ENCODE measurements at regions not wholly inside any gene's neighbourhood (a gene's known extent, or its start where the extent isn't known, plus 50 kb on each side); places are given as distances from the start of the nearest gene placed in this dataset.

- DNase-seq (ENCODE audit: low spot score) = no peak
- Mint-ChIP-seq H3K9me3 (no peaks in the 10 kb centered on the region), H3K27me3 (ENCODE audit: low read depth) (peaks cover 8% of the 10 kb centered on the region), H3K36me3 (ENCODE audit: low read depth) (no peaks in the 10 kb centered on the region), H3K4me3 (no peak overlapping the region), H3K4me1 (ENCODE audit: low read depth) (no peaks in the 10 kb centered on the region), H3K27ac (no peak overlapping the region)
These were observed 82.2 kb upstream of the APC start for GRCh38 chr5:112655513-112655912.

GRCh38 chr5:112656451-112656850 is 81.2 kb upstream of the APC start:
- no peak overlapping the region for H3K27ac Mint-ChIP-seq
- no peaks in the 10 kb centered on the region for H3K36me3 Mint-ChIP-seq (ENCODE audit: low read depth)
- no peak for DNase-seq (ENCODE audit: low spot score)
- H3K4me1 Mint-ChIP-seq (ENCODE audit: low read depth) = no peaks in the 10 kb centered on the region
- H3K27me3 Mint-ChIP-seq (ENCODE audit: low read depth) = peaks cover 16% of the 10 kb centered on the region
- no peaks in the 10 kb centered on the region for H3K9me3 Mint-ChIP-seq
- H3K4me3 Mint-ChIP-seq = no peak overlapping the region

GRCh38 chr5:112657804-112658203 is 79.9 kb upstream of the APC start:
- Mint-ChIP-seq H3K4me3 (no peak overlapping the region), H3K4me1 (ENCODE audit: low read depth) (no peaks in the 10 kb centered on the region), H3K9me3 (no peaks in the 10 kb centered on the region), H3K27ac (no peak overlapping the region), H3K27me3 (ENCODE audit: low read depth) (peaks cover 19% of the 10 kb centered on the region), H3K36me3 (ENCODE audit: low read depth) (no peaks in the 10 kb centered on the region)
- no peak for DNase-seq (ENCODE audit: low spot score)

GRCh38 chr5:112660359-112660758 is 77.3 kb upstream of the APC start:
- H3K27me3 Mint-ChIP-seq (ENCODE audit: low read depth) = peaks cover 27% of the 10 kb centered on the region
- no peaks in the 10 kb centered on the region for H3K9me3 Mint-ChIP-seq
- DNase-seq (ENCODE audit: low spot score) = no peak
- H3K4me1 Mint-ChIP-seq (ENCODE audit: low read depth) = no peaks in the 10 kb centered on the region
- no peak overlapping the region for H3K27ac Mint-ChIP-seq
- H3K36me3 Mint-ChIP-seq (ENCODE audit: low read depth) = no peaks in the 10 kb centered on the region
- no peak overlapping the region for H3K4me3 Mint-ChIP-seq

GRCh38 chr5:112663146-112663545 is 74.5 kb upstream of the APC start:
- Mint-ChIP-seq H3K36me3 (ENCODE audit: low read depth) (no peaks in the 10 kb centered on the region), H3K27ac (no peak overlapping the region)

GRCh38 chr5:112668016-112668415 is 69.7 kb upstream of the APC start:
- Mint-ChIP-seq H3K4me1 (ENCODE audit: low read depth) (no peaks in the 10 kb centered on the region), H3K27me3 (ENCODE audit: low read depth) (peaks cover 15% of the 10 kb centered on the region), H3K36me3 (ENCODE audit: low read depth) (no peaks in the 10 kb centered on the region), H3K27ac (no peak overlapping the region), H3K4me3 (no peak overlapping the region), H3K9me3 (no peaks in the 10 kb centered on the region)
- no peak for DNase-seq (ENCODE audit: low spot score)

More at GRCh38 chr5:112663146-112663545, 74.5 kb upstream of the APC start:
- no peak for DNase-seq (ENCODE audit: low spot score)
- H3K4me1 Mint-ChIP-seq (ENCODE audit: low read depth) = no peaks in the 10 kb centered on the region
- H3K27me3 Mint-ChIP-seq (ENCODE audit: low read depth) = peaks cover 27% of the 10 kb centered on the region
- H3K9me3 Mint-ChIP-seq = no peaks in the 10 kb centered on the region
- H3K4me3 Mint-ChIP-seq = no peak overlapping the region

- Mint-ChIP-seq H3K4me1 (ENCODE audit: low read depth) (no peaks in the 10 kb centered on the region), H3K9me3 (no peaks in the 10 kb centered on the region), H3K36me3 (ENCODE audit: low read depth) (no peaks in the 10 kb centered on the region), H3K27ac (no peak overlapping the region), H3K27me3 (ENCODE audit: low read depth) (peaks cover 10% of the 10 kb centered on the region), H3K4me3 (no peak overlapping the region)
- DNase-seq (ENCODE audit: low spot score) = no peak
These were observed 68.8 kb upstream of the APC start for GRCh38 chr5:112668911-112669310.

GRCh38 chr5:112669328-112669963 is 68.2 kb upstream of the APC start:
- H3K4me3 Mint-ChIP-seq = no peak overlapping the region
- H3K27ac Mint-ChIP-seq = no peak overlapping the region
- H3K27me3 Mint-ChIP-seq (ENCODE audit: low read depth) = peaks cover 12% of the 10 kb centered on the region
- no peaks in the 10 kb centered on the region for H3K36me3 Mint-ChIP-seq (ENCODE audit: low read depth)
- DNase-seq (ENCODE audit: low spot score) = no peak
- H3K4me1 Mint-ChIP-seq (ENCODE audit: low read depth) = no peaks in the 10 kb centered on the region
- H3K9me3 Mint-ChIP-seq = no peaks in the 10 kb centered on the region

GRCh38 chr5:112671687-112672086 is 66.0 kb upstream of the APC start:
- Mint-ChIP-seq H3K27ac (no peak overlapping the region), H3K27me3 (ENCODE audit: low read depth) (peaks cover 22% of the 10 kb centered on the region), H3K4me3 (no peak overlapping the region), H3K9me3 (no peaks in the 10 kb centered on the region), H3K4me1 (ENCODE audit: low read depth) (no peaks in the 10 kb centered on the region), H3K36me3 (ENCODE audit: low read depth) (no peaks in the 10 kb centered on the region)
- no peak for DNase-seq (ENCODE audit: low spot score)

GRCh38 chr5:112681481-112681908 is 56.2 kb upstream of the APC start:
- DNase-seq (ENCODE audit: low spot score) = no peak
- H3K9me3 Mint-ChIP-seq = no peaks in the 10 kb centered on the region
- H3K4me3 Mint-ChIP-seq = no peak overlapping the region
- no peaks in the 10 kb centered on the region for H3K36me3 Mint-ChIP-seq (ENCODE audit: low read depth)
- H3K27ac Mint-ChIP-seq = no peak overlapping the region
- peaks cover 26% of the 10 kb centered on the region for H3K27me3 Mint-ChIP-seq (ENCODE audit: low read depth)
- no peaks in the 10 kb centered on the region for H3K4me1 Mint-ChIP-seq (ENCODE audit: low read depth)

- no peak overlapping the region for H3K4me3 Mint-ChIP-seq
- no peaks in the 10 kb centered on the region for H3K4me1 Mint-ChIP-seq (ENCODE audit: low read depth)
- H3K36me3 Mint-ChIP-seq (ENCODE audit: low read depth) = no peaks in the 10 kb centered on the region
- H3K9me3 Mint-ChIP-seq = no peaks in the 10 kb centered on the region
- peaks cover 30% of the 10 kb centered on the region for H3K27me3 Mint-ChIP-seq (ENCODE audit: low read depth)
- no peak overlapping the region for H3K27ac Mint-ChIP-seq
- no peak for DNase-seq (ENCODE audit: low spot score)
These were observed 55.0 kb upstream of the APC start for GRCh38 chr5:112682621-112683061.

GRCh38 chr5:112684121-112684520 is 53.6 kb upstream of the APC start:
- no peak for DNase-seq (ENCODE audit: low spot score)
- H3K4me1 Mint-ChIP-seq (ENCODE audit: low read depth) = no peaks in the 10 kb centered on the region
- H3K27ac Mint-ChIP-seq = no peak overlapping the region
- no peak overlapping the region for H3K4me3 Mint-ChIP-seq
- peaks cover 38% of the 10 kb centered on the region for H3K27me3 Mint-ChIP-seq (ENCODE audit: low read depth)
- no peaks in the 10 kb centered on the region for H3K36me3 Mint-ChIP-seq (ENCODE audit: low read depth)
- H3K9me3 Mint-ChIP-seq = no peaks in the 10 kb centered on the region

- Mint-ChIP-seq H3K9me3 (no peaks in the 10 kb centered on the region), H3K4me3 (no peak overlapping the region), H3K36me3 (ENCODE audit: low read depth) (no peaks in the 10 kb centered on the region), H3K27ac (no peak overlapping the region), H3K27me3 (ENCODE audit: low read depth) (peaks cover 40% of the 10 kb centered on the region), H3K4me1 (ENCODE audit: low read depth) (no peaks in the 10 kb centered on the region)
- DNase-seq (ENCODE audit: low spot score) = no peak
These were observed 52.9 kb upstream of the APC start for GRCh38 chr5:112684737-112685136.

GRCh38 chr5:112685386-112685785 is 52.3 kb upstream of the APC start:
- Mint-ChIP-seq H3K4me1 (ENCODE audit: low read depth) (no peaks in the 10 kb centered on the region), H3K27me3 (ENCODE audit: low read depth) (peaks cover 45% of the 10 kb centered on the region), H3K36me3 (ENCODE audit: low read depth) (no peaks in the 10 kb centered on the region), H3K4me3 (no peak overlapping the region), H3K27ac (no peak overlapping the region), H3K9me3 (no peaks in the 10 kb centered on the region)
- no peak for DNase-seq (ENCODE audit: low spot score)

GRCh38 chr5:112685931-112686330 is 51.8 kb upstream of the APC start:
- Mint-ChIP-seq H3K27ac (no peak overlapping the region), H3K4me3 (no peak overlapping the region), H3K9me3 (no peaks in the 10 kb centered on the region), H3K4me1 (ENCODE audit: low read depth) (no peaks in the 10 kb centered on the region), H3K36me3 (ENCODE audit: low read depth) (no peaks in the 10 kb centered on the region), H3K27me3 (ENCODE audit: low read depth) (peaks cover 44% of the 10 kb centered on the region)
- DNase-seq (ENCODE audit: low spot score) = no peak

Measured in T-helper 2 cell treated with Interferon-gamma antibody and Interleukin-4, amounts not matched to agents 5 μg/mL and 100 μg/mL, for 36 hours (primary cell).